Skeletal muscle satellite cell (primary cell): ENCODE measurements at regions not wholly inside any gene's neighbourhood (a gene's known extent, or its start where the extent isn't known, plus 50 kb on each side); places are given as distances from the start of the nearest gene placed in this dataset.

Experiments
- H3K27me3 ChIP-seq: 2 replicates; pipeline ENCODE4 v1.7.0; 2013; ENCODE audit warnings: low read length; ENCODE audit not compliant: control insufficient read depth, insufficient read depth
- H3K36me3 ChIP-seq: 2 replicates; pipeline ENCODE4 v1.7.0; 2013; ENCODE audit warnings: mild to moderate bottlenecking, control low read depth, low read length; ENCODE audit not compliant: insufficient read depth
- H3K4me1 ChIP-seq: 2 replicates; pipeline ENCODE4 v1.7.0; 2013; ENCODE audit warnings: low read length; ENCODE audit not compliant: control insufficient read depth, insufficient read depth
- H3K4me2 ChIP-seq: 2 replicates; pipeline ENCODE4 v1.7.0; 2013; ENCODE audit warnings: mild to moderate bottlenecking, low read length
- H3K4me3 ChIP-seq: 2 replicates; pipeline ENCODE4 v1.7.0; 2013; ENCODE audit warnings: low read length
- H3K9ac ChIP-seq: 2 replicates; pipeline ENCODE4 v1.7.0; 2013; ENCODE audit warnings: mild to moderate bottlenecking, low read depth, low read length, moderate library complexity
- H3K9me3 ChIP-seq: replicated peaks from 2 replicates; pipeline ENCODE4 v1.7.0; 2013; ENCODE audit warnings: mild to moderate bottlenecking, control low read depth, low read length

GRCh38 chr18:71887509-71887908 lies 656.6 kb downstream of the CBLN2 start:
- Histone ChIP-seq H3K4me3 (no peak overlapping the region), H3K36me3 (no peaks in the 10 kb centered on the region)

GRCh38 chr18:71878226-71878625 lies 665.9 kb downstream of the CBLN2 start:
- Histone ChIP-seq H3K4me2 (no peak overlapping the region), H3K4me1 (no peaks in the 10 kb centered on the region), H3K36me3 (no peaks in the 10 kb centered on the region), H3K9ac (no peak overlapping the region), H3K9me3 (peaks cover 2% of the 10 kb centered on the region), H3K4me3 (no peak overlapping the region), H3K27me3 (no peaks in the 10 kb centered on the region)

More at GRCh38 chr18:71887509-71887908, 656.6 kb downstream of the CBLN2 start:
- Histone ChIP-seq H3K4me2 (no peak overlapping the region), H3K9ac (no peak overlapping the region), H3K27me3 (no peaks in the 10 kb centered on the region), H3K4me1 (no peaks in the 10 kb centered on the region), H3K9me3 (no peaks in the 10 kb centered on the region)

GRCh38 chr18:71873695-71874094 lies 670.4 kb downstream of the CBLN2 start:
- Histone ChIP-seq H3K9ac (no peak overlapping the region), H3K9me3 (peaks cover 2% of the 10 kb centered on the region), H3K36me3 (no peaks in the 10 kb centered on the region), H3K27me3 (no peaks in the 10 kb centered on the region), H3K4me3 (no peak overlapping the region), H3K4me1 (no peaks in the 10 kb centered on the region), H3K4me2 (no peak overlapping the region)

- no peak overlapping the region for H3K9ac ChIP-seq
- H3K4me1 ChIP-seq = no peaks in the 10 kb centered on the region
- H3K4me2 ChIP-seq = no peak overlapping the region
- no peaks in the 10 kb centered on the region for H3K27me3 ChIP-seq
- H3K4me3 ChIP-seq = no peak overlapping the region
- H3K9me3 ChIP-seq = no peaks in the 10 kb centered on the region
- H3K36me3 ChIP-seq = no peaks in the 10 kb centered on the region
Observed at GRCh38 chr18:71865888-71866287, 678.3 kb downstream of the CBLN2 start.

- no peaks in the 10 kb centered on the region for H3K27me3 ChIP-seq
- no peaks in the 10 kb centered on the region for H3K36me3 ChIP-seq
- no peak overlapping the region for H3K4me3 ChIP-seq
- H3K4me1 ChIP-seq = no peaks in the 10 kb centered on the region
- no peak overlapping the region for H3K4me2 ChIP-seq
- peaks cover 8% of the 10 kb centered on the region for H3K9me3 ChIP-seq
- H3K9ac ChIP-seq = no peak overlapping the region
Observed at GRCh38 chr18:71850602-71851001, 693.5 kb downstream of the CBLN2 start.

- peaks cover 8% of the 10 kb centered on the region for H3K9me3 ChIP-seq
- H3K4me3 ChIP-seq = no peak overlapping the region
- no peaks in the 10 kb centered on the region for H3K27me3 ChIP-seq
- H3K4me1 ChIP-seq = no peaks in the 10 kb centered on the region
- H3K4me2 ChIP-seq = no peak overlapping the region
- H3K9ac ChIP-seq = no peak overlapping the region
- H3K36me3 ChIP-seq = no peaks in the 10 kb centered on the region
Observed at GRCh38 chr18:71849407-71849806, 694.7 kb downstream of the CBLN2 start.

- H3K4me3 ChIP-seq = no peak overlapping the region
- peaks cover 8% of the 10 kb centered on the region for H3K9me3 ChIP-seq
- H3K9ac ChIP-seq = no peak overlapping the region
- H3K4me1 ChIP-seq = no peaks in the 10 kb centered on the region
- H3K4me2 ChIP-seq = no peak overlapping the region
- H3K36me3 ChIP-seq = no peaks in the 10 kb centered on the region
- H3K27me3 ChIP-seq = no peaks in the 10 kb centered on the region
Observed at GRCh38 chr18:71846716-71847115, 697.4 kb downstream of the CBLN2 start.

GRCh38 chr18:71844814-71845213 lies 699.3 kb downstream of the CBLN2 start:
- Histone ChIP-seq H3K9me3 (peaks cover 6% of the 10 kb centered on the region), H3K9ac (no peak overlapping the region), H3K4me3 (no peak overlapping the region), H3K4me2 (no peak overlapping the region), H3K27me3 (no peaks in the 10 kb centered on the region), H3K36me3 (no peaks in the 10 kb centered on the region), H3K4me1 (no peaks in the 10 kb centered on the region)

- no peaks in the 10 kb centered on the region for H3K36me3 ChIP-seq
Observed at GRCh38 chr18:71842666-71843065, 701.5 kb downstream of the CBLN2 start.

GRCh38 chr18:71837547-71837946 lies 706.6 kb downstream of the CBLN2 start:
- Histone ChIP-seq H3K9ac (no peak overlapping the region), H3K9me3 (no peaks in the 10 kb centered on the region), H3K27me3 (no peaks in the 10 kb centered on the region), H3K4me3 (no peak overlapping the region), H3K4me2 (no peak overlapping the region), H3K4me1 (no peaks in the 10 kb centered on the region), H3K36me3 (no peaks in the 10 kb centered on the region)

More at GRCh38 chr18:71842666-71843065, 701.5 kb downstream of the CBLN2 start:
- Histone ChIP-seq H3K4me1 (no peaks in the 10 kb centered on the region), H3K9ac (no peak overlapping the region), H3K27me3 (no peaks in the 10 kb centered on the region), H3K4me2 (no peak overlapping the region), H3K9me3 (no peaks in the 10 kb centered on the region), H3K4me3 (no peak overlapping the region)

- Histone ChIP-seq H3K4me2 (no peak overlapping the region), H3K9ac (no peak overlapping the region), H3K4me1 (no peaks in the 10 kb centered on the region), H3K36me3 (no peaks in the 10 kb centered on the region), H3K4me3 (no peak overlapping the region), H3K9me3 (peaks cover 4% of the 10 kb centered on the region), H3K27me3 (no peaks in the 10 kb centered on the region)
Observed at GRCh38 chr18:71832946-71833617, 711.1 kb downstream of the CBLN2 start.

GRCh38 chr18:71831039-71831438 lies 713.1 kb downstream of the CBLN2 start:
- Histone ChIP-seq H3K9me3 (peaks cover 7% of the 10 kb centered on the region), H3K4me3 (no peak overlapping the region), H3K27me3 (no peaks in the 10 kb centered on the region), H3K9ac (no peak overlapping the region), H3K36me3 (no peaks in the 10 kb centered on the region), H3K4me2 (no peak overlapping the region), H3K4me1 (no peaks in the 10 kb centered on the region)
